Prostate gland (tissue), 2 donors: ENCODE measurements at regions not wholly inside any gene's neighbourhood (a gene's known extent, or its start where the extent isn't known, plus 50 kb on each side); places are given as distances from the start of the nearest gene placed in this dataset.

Experiments used
- DNase-seq: peaks from one replicate; pipeline ENCODE4 v3.0.0-alpha.2; 2019; ENCODE audit warnings: low spot score
- H3K27ac ChIP-seq, 2 donors: fragments of 200-600 bp; sonication (generic); 2 replicates each; pipeline ENCODE4 v1.5.1; 2017 to 2019
- H3K27me3 ChIP-seq: fragments of 200-600 bp; sonication (generic); replicated peaks from 2 replicates; pipeline ENCODE4 v1.5.1; 2019; ENCODE audit not compliant: insufficient read depth
- H3K36me3 ChIP-seq, 2 donors: fragments of 200-600 bp; sonication (generic); 1 replicate in 1 of 2; 2 replicates in 1 of 2; pipeline versions ENCODE4 v1.5.1 to v1.8.1; 2017 to 2019
- H3K4me1 ChIP-seq: fragments of 200-600 bp; sonication (generic); replicated peaks from 2 replicates; pipeline ENCODE4 v1.5.1; 2019
- H3K4me3 ChIP-seq, 2 donors: fragments of 200-600 bp; sonication (generic); 2 replicates each; pipeline ENCODE4 v1.5.1; 2017 to 2019
- H3K9me3 ChIP-seq: fragments of 200-600 bp; sonication (generic); 2 replicates; pipeline ENCODE4 v1.5.1; 2017
- POLR2A ChIP-seq: fragments of 450-650 bp; IDR thresholded peaks from one replicate; pipeline ENCODE4 v1.6.1; 2016; ENCODE audit warnings: antibody characterized with exemption, mild to moderate bottlenecking
- POLR2AphosphoS5 ChIP-seq: sonication (generic); formaldehyde crosslinking; IDR thresholded peaks from one replicate; pipeline ENCODE4 v1.6.1; 2017; ENCODE audit warnings: antibody characterized with exemption
- WGBS: methylation state at CpG from one replicate; pipeline ENCODE4 v1.1.5; 2018; 5-methylcytosine and 5-hydroxymethylcytosine counted together
- intact Hi-C: fragments of 100-400 bp; cut with DNase I; formaldehyde crosslinking; loops from one replicate; pipeline ENCODE4 v1.14.2; 2022
- TF ChIP-seq, protein P1 (sequence below), 4 experiments: fragments of 200-600 bp in 2 of 4; fragments of 450-650 bp in 2 of 4; sonication (generic) in 2 of 4; IDR thresholded peaks; 1 replicate in 3 of 4; 2 replicates in 1 of 4; pipeline ENCODE4 v1.5.1; 2016 to 2019; ENCODE audit warnings: antibody characterized with exemption in 4 of 4, mild to moderate bottlenecking in 2 of 4, moderate library complexity in 2 of 4

DNA sequence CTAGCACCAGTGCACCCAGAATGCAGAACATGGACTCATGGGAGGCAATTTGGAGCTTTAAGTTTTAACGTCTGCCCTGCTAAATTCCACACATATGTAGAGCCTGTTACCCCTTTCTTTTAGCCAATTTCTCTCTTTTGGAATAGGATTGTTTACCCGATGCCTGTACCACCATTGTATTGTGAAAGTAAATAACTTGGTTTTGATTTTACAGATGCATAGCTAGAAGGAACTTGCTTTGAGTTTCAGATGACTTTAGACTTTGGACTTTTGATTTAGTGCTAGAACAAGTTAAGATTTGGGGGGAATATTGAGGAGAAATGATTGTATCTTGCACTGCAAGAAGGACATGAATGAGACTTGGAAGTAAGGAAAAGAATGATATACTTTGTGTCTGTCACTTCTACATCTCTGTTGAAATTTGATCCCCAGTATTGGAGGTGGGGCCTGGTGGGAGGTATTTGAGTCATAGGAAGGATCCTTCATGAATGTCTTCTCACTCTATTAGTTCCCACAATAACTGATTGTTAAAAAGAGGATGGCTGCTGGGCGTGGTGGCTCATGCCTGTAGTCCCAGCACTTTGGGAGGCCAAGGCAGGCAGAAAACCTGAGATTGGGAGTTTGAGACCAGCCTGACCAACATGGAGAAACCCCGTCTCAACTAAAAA, 794.8 kb upstream of the LCORL start:
- H3K27me3 ChIP-seq, result no peaks in the 10 kb centered on the region
- H3K9me3 ChIP-seq, result no peaks in the 10 kb centered on the region
- H3K4me3 ChIP-seq, result no peak overlapping the region
- intact Hi-C loops, result no loop called here
- H3K36me3 ChIP-seq, result no peaks in the 10 kb centered on the region
- no peak for DNase-seq
- TF ChIP-seq, protein P1, sequence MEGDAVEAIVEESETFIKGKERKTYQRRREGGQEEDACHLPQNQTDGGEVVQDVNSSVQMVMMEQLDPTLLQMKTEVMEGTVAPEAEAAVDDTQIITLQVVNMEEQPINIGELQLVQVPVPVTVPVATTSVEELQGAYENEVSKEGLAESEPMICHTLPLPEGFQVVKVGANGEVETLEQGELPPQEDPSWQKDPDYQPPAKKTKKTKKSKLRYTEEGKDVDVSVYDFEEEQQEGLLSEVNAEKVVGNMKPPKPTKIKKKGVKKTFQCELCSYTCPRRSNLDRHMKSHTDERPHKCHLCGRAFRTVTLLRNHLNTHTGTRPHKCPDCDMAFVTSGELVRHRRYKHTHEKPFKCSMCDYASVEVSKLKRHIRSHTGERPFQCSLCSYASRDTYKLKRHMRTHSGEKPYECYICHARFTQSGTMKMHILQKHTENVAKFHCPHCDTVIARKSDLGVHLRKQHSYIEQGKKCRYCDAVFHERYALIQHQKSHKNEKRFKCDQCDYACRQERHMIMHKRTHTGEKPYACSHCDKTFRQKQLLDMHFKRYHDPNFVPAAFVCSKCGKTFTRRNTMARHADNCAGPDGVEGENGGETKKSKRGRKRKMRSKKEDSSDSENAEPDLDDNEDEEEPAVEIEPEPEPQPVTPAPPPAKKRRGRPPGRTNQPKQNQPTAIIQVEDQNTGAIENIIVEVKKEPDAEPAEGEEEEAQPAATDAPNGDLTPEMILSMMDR (IDR thresholded peaks at IDR 0.05), result no peak
- no peak for TF ChIP-seq POLR2AphosphoS5
- TF ChIP-seq POLR2A, result no peak
- H3K4me1 ChIP-seq, result no peaks in the 10 kb centered on the region
- WGBS, result 80% methylated on average over 4 of the region's 4 CpGs
- H3K27ac ChIP-seq, result no peak overlapping the region

GRCh38 chr4:18815779-18816173, 794.2 kb upstream of the LCORL start:
- TF ChIP-seq, protein P1 (IDR thresholded peaks at IDR 0.05), result no peak
- TF ChIP-seq POLR2A, result no peak
- no peak for TF ChIP-seq POLR2AphosphoS5
- H3K27ac ChIP-seq, result no peak overlapping the region
- no peaks in the 10 kb centered on the region for H3K36me3 ChIP-seq
- no peaks in the 10 kb centered on the region for H3K9me3 ChIP-seq
- H3K27me3 ChIP-seq, result no peaks in the 10 kb centered on the region
- intact Hi-C loops, result no loop called here
- H3K4me3 ChIP-seq, result no peak overlapping the region
- H3K4me1 ChIP-seq, result no peaks in the 10 kb centered on the region
- WGBS, result 84% methylated on average over 3 of the region's 3 CpGs
- no peak for DNase-seq

DNA sequence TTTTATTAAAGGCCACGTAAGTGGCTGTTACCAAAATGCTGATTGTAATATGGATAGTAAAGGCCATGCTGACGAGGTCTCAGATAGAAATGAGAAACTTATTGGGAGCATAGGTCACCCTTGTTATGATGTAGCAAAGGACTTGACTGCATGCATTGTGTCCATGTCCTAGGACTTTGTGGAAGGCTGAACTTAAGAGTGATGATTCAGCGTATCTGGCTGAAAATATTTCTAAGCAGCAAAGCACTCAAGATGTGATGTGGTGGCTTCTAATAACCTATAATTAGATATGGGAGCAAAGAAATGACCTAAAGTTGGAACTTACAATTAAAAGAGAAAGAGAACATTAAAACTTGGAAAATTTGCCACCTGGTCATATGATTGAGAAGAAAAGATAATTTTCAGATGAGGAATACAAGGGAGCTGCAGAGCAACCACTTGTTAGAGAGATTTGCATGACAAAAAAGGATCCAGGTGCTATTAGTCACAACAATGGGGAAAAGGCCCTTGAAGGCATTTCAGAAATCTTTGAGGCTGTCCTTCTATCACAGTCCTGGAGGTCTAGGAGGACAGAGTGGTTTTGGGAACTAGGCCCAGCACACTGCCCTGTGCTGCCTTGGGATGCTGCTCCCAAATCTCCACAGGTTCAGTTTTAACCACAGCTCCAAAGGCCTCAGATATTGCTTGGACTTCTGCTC, 793.7 kb upstream of the LCORL start:
- H3K4me1 ChIP-seq, result no peaks in the 10 kb centered on the region
- H3K27me3 ChIP-seq, result no peaks in the 10 kb centered on the region
- no peak for TF ChIP-seq POLR2AphosphoS5
- TF ChIP-seq, protein P1 (IDR thresholded peaks at IDR 0.05), result no peak
- TF ChIP-seq POLR2A, result no peak
- DNase-seq, result no peak
- WGBS, result 79% methylated on average over 3 of the region's 3 CpGs
- no peak overlapping the region for H3K27ac ChIP-seq
- no peaks in the 10 kb centered on the region for H3K9me3 ChIP-seq
- no peak overlapping the region for H3K4me3 ChIP-seq
- intact Hi-C loops, result no loop called here
- H3K36me3 ChIP-seq, result no peaks in the 10 kb centered on the region

- intact Hi-C loops, result no loop called here
- TF ChIP-seq POLR2AphosphoS5, result no peak
- TF ChIP-seq, protein P1 (IDR thresholded peaks at IDR 0.05), result no peak
- TF ChIP-seq POLR2A, result no peak
- H3K4me3 ChIP-seq, result no peak overlapping the region
- H3K9me3 ChIP-seq, result no peaks in the 10 kb centered on the region
- H3K27me3 ChIP-seq, result no peaks in the 10 kb centered on the region
- no peak for DNase-seq
- no peak overlapping the region for H3K27ac ChIP-seq
- H3K36me3 ChIP-seq, result no peaks in the 10 kb centered on the region
- no peaks in the 10 kb centered on the region for H3K4me1 ChIP-seq
These were observed 792.2 kb upstream of the LCORL start for GRCh38 chr4:18813771-18814170.

GRCh38 chr4:18813055-18813454, 791.5 kb upstream of the LCORL start:
- intact Hi-C loops, result no loop called here
- no peaks in the 10 kb centered on the region for H3K9me3 ChIP-seq
- no peak overlapping the region for H3K4me3 ChIP-seq
- no peak overlapping the region for H3K27ac ChIP-seq
- no peaks in the 10 kb centered on the region for H3K27me3 ChIP-seq
- DNase-seq, result no peak
- no peaks in the 10 kb centered on the region for H3K36me3 ChIP-seq
- no peaks in the 10 kb centered on the region for H3K4me1 ChIP-seq
- TF ChIP-seq POLR2A, result no peak
- TF ChIP-seq, protein P1 (IDR thresholded peaks at IDR 0.05), result no peak
